ENCODE measurements at regions not wholly inside any gene's neighbourhood (a gene's known extent, or its start where the extent isn't known, plus 50 kb on each side); places are given as distances from the start of the nearest gene placed in this dataset.

- no peak for TF ChIP-seq CUX1 (CRISPR knock-in tag; IDR thresholded peaks at IDR 0.05)
Observed at GRCh38 chr9:29844251-29844650, 2271.0 kb upstream of the C9orf72 start (continued).

- Histone ChIP-seq H3K4me3 (no peak overlapping the region), H3K36me3 (ENCODE audit: control insufficient read depth, insufficient read depth, low read length) (no peaks in the 10 kb centered on the region), H3K4me1 (replicated peaks in 1 of 2; ENCODE audit: control insufficient read depth in 2 of 2, insufficient read depth in 2 of 2, low read length in 2 of 2) (no peaks in the 10 kb centered on the region), H4K20me1 (replicated peaks; ENCODE audit: control insufficient read depth, insufficient read depth, low read length) (no peaks in the 10 kb centered on the region), H3K27ac (ENCODE audit: extremely low read depth, low read depth, low read length) (no peak overlapping the region), H3K9me3 (replicated peaks; ENCODE audit: control insufficient read depth, insufficient read depth, low read depth, low read length) (no peaks in the 10 kb centered on the region), H2AFZ (ENCODE audit: low read depth, low read length) (no peak overlapping the region), H3K4me2 (ENCODE audit: insufficient read depth, low read length) (no peak overlapping the region), H3K9me1 (ENCODE audit: control insufficient read depth, insufficient read depth, low read length) (no peaks in the 10 kb centered on the region), H3K9ac (ENCODE audit: insufficient read depth in 1 of 2, low read depth in 2 of 2, low read length in 2 of 2) (no peak overlapping the region), H3K79me2 (ENCODE audit: control insufficient read depth, insufficient read depth, low read length) (no peaks in the 10 kb centered on the region), H3K27me3 (ENCODE audit: control insufficient read depth in 2 of 2, insufficient read depth in 2 of 2, low read length in 2 of 2) (no peaks in the 10 kb centered on the region)
- TF ChIP-seq BDP1 (IDR thresholded peaks at IDR 0.05; ENCODE audit: insufficient read depth, insufficient read length) (no peak), FOS (IDR thresholded peaks at IDR 0.05; ENCODE audit: extremely low read depth, insufficient read length) (no peak), ATF2 (CRISPR knock-in tag; IDR thresholded peaks at IDR 0.05) (no peak), RBFOX2 (IDR thresholded peaks at IDR 0.05; ENCODE audit: low read depth, low read length) (no peak), ETS1 (conservative IDR thresholded peaks at IDR 0.05; ENCODE audit: control insufficient read depth, low read depth, low read length) (no peak), HDAC6 (IDR thresholded peaks at IDR 0.05; ENCODE audit: low read depth, low read length) (no peak)
- no peak for FAIRE-seq
- no peak for DNase-seq (ENCODE audit: extremely low read depth in 1 of 4, low spot score in 3 of 4)
- intact Hi-C loops (cut with micrococcal nuclease) (no loop called here), in situ Hi-C loops (cut with MboI) (no loop called here)
- no TSS peak for BruUV-seq (replicated peaks)
- ChIA-PET CTCF (ENCODE audit: low intra/inter-chr PET ratio) (no interaction called here), POLR2A (no interaction called here)
- no CpG with 5 or more reads among the region's 1 CpG for WGBS (ENCODE audit: insufficient coverage, low coverage, missing lambda C conversion rate)
- no peak for ATAC-seq
Observed at GRCh38 chr9:29850664-29851063, 2277.4 kb upstream of the C9orf72 start.

Measured in K562 (cell line).